ENCODE measurements at regions not wholly inside any gene's neighbourhood (a gene's known extent, or its start where the extent isn't known, plus 50 kb on each side); places are given as distances from the start of the nearest gene placed in this dataset.

DNA sequence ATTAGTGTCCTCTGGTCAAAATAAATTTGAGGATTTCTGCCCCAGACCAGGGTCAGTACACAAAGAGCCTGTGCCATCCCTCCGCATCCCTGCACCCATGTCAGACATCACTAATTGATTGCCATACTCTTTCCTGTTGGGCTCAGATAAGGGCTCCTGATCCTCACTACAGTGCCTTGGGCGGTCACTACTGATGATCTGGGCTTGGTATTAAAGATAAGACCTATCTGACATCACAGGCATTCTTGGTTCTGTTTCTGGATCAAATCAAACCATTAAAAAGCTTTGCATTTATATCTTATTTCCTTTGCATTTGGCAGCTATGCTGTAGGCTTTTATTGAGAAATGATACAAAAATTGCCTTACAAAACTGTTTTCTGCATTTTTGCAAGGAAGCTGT lies 103.5 kb upstream of the TENM4 start:
- TF ChIP-seq, protein P1, sequence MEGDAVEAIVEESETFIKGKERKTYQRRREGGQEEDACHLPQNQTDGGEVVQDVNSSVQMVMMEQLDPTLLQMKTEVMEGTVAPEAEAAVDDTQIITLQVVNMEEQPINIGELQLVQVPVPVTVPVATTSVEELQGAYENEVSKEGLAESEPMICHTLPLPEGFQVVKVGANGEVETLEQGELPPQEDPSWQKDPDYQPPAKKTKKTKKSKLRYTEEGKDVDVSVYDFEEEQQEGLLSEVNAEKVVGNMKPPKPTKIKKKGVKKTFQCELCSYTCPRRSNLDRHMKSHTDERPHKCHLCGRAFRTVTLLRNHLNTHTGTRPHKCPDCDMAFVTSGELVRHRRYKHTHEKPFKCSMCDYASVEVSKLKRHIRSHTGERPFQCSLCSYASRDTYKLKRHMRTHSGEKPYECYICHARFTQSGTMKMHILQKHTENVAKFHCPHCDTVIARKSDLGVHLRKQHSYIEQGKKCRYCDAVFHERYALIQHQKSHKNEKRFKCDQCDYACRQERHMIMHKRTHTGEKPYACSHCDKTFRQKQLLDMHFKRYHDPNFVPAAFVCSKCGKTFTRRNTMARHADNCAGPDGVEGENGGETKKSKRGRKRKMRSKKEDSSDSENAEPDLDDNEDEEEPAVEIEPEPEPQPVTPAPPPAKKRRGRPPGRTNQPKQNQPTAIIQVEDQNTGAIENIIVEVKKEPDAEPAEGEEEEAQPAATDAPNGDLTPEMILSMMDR (IDR thresholded peaks at IDR 0.05): no peak
- no peak for TF ChIP-seq RNF2 (IDR thresholded peaks at IDR 0.05; ENCODE audit: borderline replicate concordance, low read depth)
